Muscle of arm (tissue), 1 donor: ENCODE measurements at regions not wholly inside any gene's neighbourhood (a gene's known extent, or its start where the extent isn't known, plus 50 kb on each side); places are given as distances from the start of the nearest gene placed in this dataset.
"Not testable (repeated sequence)": the region's sequence is repeated elsewhere in the genome, so short reads cannot be mapped to it uniquely, and the experiment has no call there.

ENCODE experiments used
- DNase-seq: peaks from one replicate; pipeline ENCODE4 v3.0.0-alpha.2; 2013

GRCh38 chrX:139200346-139200745 lies 330.2 kb upstream of the F9 start:
- DNase-seq, result no peak

GRCh38 chrX:139199933-139200332 lies 330.6 kb upstream of the F9 start:
- DNase-seq, result no peak

- DNase-seq, result no peak
Observed at GRCh38 chrX:139198936-139199335, 331.6 kb upstream of the F9 start.

- DNase-seq, result no peak
Observed at GRCh38 chrX:139196890-139197289, 333.6 kb upstream of the F9 start.

- peak; percentile 15 for DNase-seq
Observed at GRCh38 chrX:139194571-139195280, 335.8 kb upstream of the F9 start.

- DNase-seq, result no peak
Observed at GRCh38 chrX:139192386-139192961, 338.1 kb upstream of the F9 start.

- no peak for DNase-seq
Observed at GRCh38 chrX:139191746-139192385, 338.7 kb upstream of the F9 start.

- no peak for DNase-seq
Observed at GRCh38 chrX:139191286-139191685, 339.3 kb upstream of the F9 start.

- DNase-seq, result no peak
Observed at GRCh38 chrX:139187738-139188137, 342.8 kb upstream of the F9 start.

- no peak for DNase-seq
Observed at GRCh38 chrX:139186991-139187390, 343.5 kb upstream of the F9 start.

- no peak for DNase-seq
Observed at GRCh38 chrX:139179592-139179991, 350.9 kb upstream of the F9 start.

- DNase-seq, result no peak
Observed at GRCh38 chrX:139178980-139179379, 351.6 kb upstream of the F9 start.

GRCh38 chrX:139172731-139173130 lies 357.8 kb upstream of the F9 start:
- no peak for DNase-seq

GRCh38 chrX:139170526-139171173 lies 359.9 kb upstream of the F9 start:
- no peak for DNase-seq

- no peak for DNase-seq
Observed at GRCh38 chrX:139167282-139167681, 363.3 kb upstream of the F9 start.

- no peak for DNase-seq
Observed at GRCh38 chrX:139158256-139158655, 372.3 kb upstream of the F9 start.

GRCh38 chrX:139156356-139156755 lies 374.2 kb upstream of the F9 start:
- DNase-seq, result no peak

GRCh38 chrX:139146625-139147024 lies 383.9 kb upstream of the F9 start:
- not testable (repeated sequence) for DNase-seq

GRCh38 chrX:139141370-139141769 lies 389.2 kb upstream of the F9 start:
- DNase-seq, result no peak

GRCh38 chrX:139134316-139134715 lies 396.2 kb upstream of the F9 start:
- DNase-seq, result no peak

- DNase-seq, result no peak
Observed at GRCh38 chrX:139126493-139126892, 404.0 kb upstream of the F9 start.

GRCh38 chrX:139125916-139126315 lies 404.6 kb upstream of the F9 start:
- no peak for DNase-seq
